ENCODE measurements at regions not wholly inside any gene's neighbourhood (a gene's known extent, or its start where the extent isn't known, plus 50 kb on each side); places are given as distances from the start of the nearest gene placed in this dataset.

DNA sequence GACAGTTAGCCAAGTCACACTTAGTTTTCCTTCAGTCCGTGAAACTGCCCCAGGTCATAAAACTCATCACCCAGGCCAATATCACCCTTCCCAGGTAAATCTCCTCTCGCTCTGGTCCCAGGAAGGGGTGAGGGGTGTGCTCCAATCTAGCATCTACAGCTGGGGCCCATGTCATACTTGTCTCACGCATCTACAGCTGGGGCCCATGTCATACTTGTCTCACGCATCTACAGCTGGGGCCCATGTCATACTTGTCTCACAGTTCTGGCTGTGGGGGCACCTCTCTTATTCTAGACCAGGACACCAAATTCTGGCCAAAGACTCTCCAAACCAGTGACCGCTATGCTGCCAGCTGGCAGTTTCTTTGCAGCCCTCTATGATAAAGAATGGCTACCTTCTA lies 123.3 kb upstream of the DLGAP1 start:
- Histone ChIP-seq H3K4me3 (no peak overlapping the region), H3K36me3 (no peaks in the 10 kb centered on the region), H3K4me1 (no peaks in the 10 kb centered on the region), H3K9me3 (peaks cover 0 to 48% (median 25%) of the 10 kb centered on the region in 12 donors), H3K27ac (no peak overlapping the region), H3K27me3 (no peaks in the 10 kb centered on the region)
- DNase-seq (no peak), ATAC-seq (peak in 1 of 4 donors; percentile 46)
- TF ChIP-seq, protein P1, sequence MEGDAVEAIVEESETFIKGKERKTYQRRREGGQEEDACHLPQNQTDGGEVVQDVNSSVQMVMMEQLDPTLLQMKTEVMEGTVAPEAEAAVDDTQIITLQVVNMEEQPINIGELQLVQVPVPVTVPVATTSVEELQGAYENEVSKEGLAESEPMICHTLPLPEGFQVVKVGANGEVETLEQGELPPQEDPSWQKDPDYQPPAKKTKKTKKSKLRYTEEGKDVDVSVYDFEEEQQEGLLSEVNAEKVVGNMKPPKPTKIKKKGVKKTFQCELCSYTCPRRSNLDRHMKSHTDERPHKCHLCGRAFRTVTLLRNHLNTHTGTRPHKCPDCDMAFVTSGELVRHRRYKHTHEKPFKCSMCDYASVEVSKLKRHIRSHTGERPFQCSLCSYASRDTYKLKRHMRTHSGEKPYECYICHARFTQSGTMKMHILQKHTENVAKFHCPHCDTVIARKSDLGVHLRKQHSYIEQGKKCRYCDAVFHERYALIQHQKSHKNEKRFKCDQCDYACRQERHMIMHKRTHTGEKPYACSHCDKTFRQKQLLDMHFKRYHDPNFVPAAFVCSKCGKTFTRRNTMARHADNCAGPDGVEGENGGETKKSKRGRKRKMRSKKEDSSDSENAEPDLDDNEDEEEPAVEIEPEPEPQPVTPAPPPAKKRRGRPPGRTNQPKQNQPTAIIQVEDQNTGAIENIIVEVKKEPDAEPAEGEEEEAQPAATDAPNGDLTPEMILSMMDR (IDR thresholded peaks at IDR 0.05) = no peak
- no peak for TF ChIP-seq POLR2A (IDR thresholded peaks at IDR 0.05)
- intact Hi-C loops (cut with DNase I) = no loop called here
- 77 to 97% (median 82%) methylated on average over 4 to 5 of the region's 5 CpGs for WGBS, 4 donors

GRCh38 chr18:4573735-4574134 lies 118.6 kb upstream of the DLGAP1 start:
- no peaks in the 10 kb centered on the region for H3K36me3 ChIP-seq
- no peak overlapping the region for H3K27ac ChIP-seq
- TF ChIP-seq, protein P1 (IDR thresholded peaks at IDR 0.05) = no peak
- TF ChIP-seq POLR2A (IDR thresholded peaks at IDR 0.05) = no peak
- 58 to 84% (median 70%) methylated on average over 3 of the region's 3 CpGs for WGBS, 4 donors
- no peaks in the 10 kb centered on the region for H3K4me1 ChIP-seq
- ATAC-seq = no peak
- intact Hi-C loops (cut with DNase I) = no loop called here
- H3K9me3 ChIP-seq = peaks cover 0 to 54% (median 23%) of the 10 kb centered on the region in 12 donors
- no peaks in the 10 kb centered on the region for H3K27me3 ChIP-seq
- no peak overlapping the region for H3K4me3 ChIP-seq
- no peak for DNase-seq

DNA sequence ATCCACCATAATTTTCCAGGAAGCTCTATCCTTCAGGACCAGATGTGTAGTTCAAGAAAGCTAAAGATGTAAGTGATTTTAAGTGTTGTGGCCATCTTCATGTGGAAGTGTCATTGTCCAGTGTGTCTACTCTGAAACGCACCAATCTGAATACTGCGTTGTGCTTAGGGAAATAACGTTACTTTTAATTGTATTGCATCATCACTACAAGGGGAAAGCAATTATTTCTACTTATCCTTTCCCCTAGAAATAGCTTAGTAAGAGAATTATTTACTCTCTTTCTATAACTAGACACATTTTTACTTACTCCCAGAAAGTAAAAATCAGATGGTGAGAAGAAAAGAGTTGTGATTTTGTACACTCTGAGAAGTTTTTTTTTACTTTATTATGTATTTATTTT lies 102.4 kb upstream of the DLGAP1 start:
- Histone ChIP-seq H3K27ac (no peak overlapping the region), H3K4me1 (no peaks in the 10 kb centered on the region), H3K4me3 (no peak overlapping the region), H3K27me3 (no peaks in the 10 kb centered on the region), H3K36me3 (no peaks in the 10 kb centered on the region), H3K9me3 (peaks cover 0 to 9% (median 0%) of the 10 kb centered on the region in 12 donors)
- 87 to 92% (median 90%) methylated on average over 3 of the region's 3 CpGs for WGBS, 4 donors
- intact Hi-C loops (cut with DNase I) = no loop called here
- TF ChIP-seq POLR2A (IDR thresholded peaks at IDR 0.05) = no peak
- TF ChIP-seq, protein P1 (IDR thresholded peaks at IDR 0.05) = no peak
- DNase-seq = no peak
- no peak for ATAC-seq

DNA sequence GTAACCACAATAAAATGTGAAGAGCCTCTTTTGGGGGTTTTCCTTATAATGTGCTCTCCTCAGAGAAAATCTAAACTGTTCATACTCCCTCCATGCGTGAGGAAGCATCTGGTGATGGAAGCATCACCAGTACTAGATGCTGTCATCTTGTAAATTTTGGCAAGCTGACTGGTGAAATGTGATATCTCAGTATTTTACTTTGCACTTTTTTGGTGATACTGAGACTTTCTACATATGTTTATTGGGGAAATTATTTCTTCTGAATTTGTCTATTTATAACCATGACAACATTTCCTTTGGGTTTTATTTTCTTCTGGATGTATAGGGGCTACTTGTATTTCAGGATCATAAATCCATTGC lies 95.9 kb upstream of the DLGAP1 start:
- Histone ChIP-seq H3K4me1 (no peaks in the 10 kb centered on the region), H3K9me3 (no peaks in the 10 kb centered on the region), H3K27me3 (no peaks in the 10 kb centered on the region), H3K36me3 (no peaks in the 10 kb centered on the region), H3K27ac (no peak overlapping the region), H3K4me3 (no peak overlapping the region)
- intact Hi-C loops (cut with DNase I) = no loop called here
- TF ChIP-seq, protein P1 (IDR thresholded peaks at IDR 0.05) = no peak
- no peak for TF ChIP-seq POLR2A (IDR thresholded peaks at IDR 0.05)
- DNase-seq (no peak), ATAC-seq (no peak)
- 37 to 55% (median 50%) methylated on average over 1 of the region's 1 CpG for WGBS, 4 donors
